Hematopoietic multipotent progenitor cell treated with erythropoietin and hydrocortisone succinate and interleukin-3 and kit ligand, for 15 days (in vitro differentiated cells): ENCODE measurements at regions not wholly inside any gene's neighbourhood (a gene's known extent, or its start where the extent isn't known, plus 50 kb on each side); places are given as distances from the start of the nearest gene placed in this dataset.
"Not testable (repeated sequence)": the region's sequence is repeated elsewhere in the genome, so short reads cannot be mapped to it uniquely, and the experiment has no call there.

Experiments
- DNase-seq: peaks from one replicate; pipeline ENCODE4 v3.0.0-alpha.2; 2015; ENCODE audit warnings: low spot score

GRCh38 chr2:7724336-7724735 is 807.1 kb downstream of the RNF144A start:
- DNase-seq: no peak

GRCh38 chr2:7725171-7725849 is 808.1 kb downstream of the RNF144A start:
- DNase-seq: no peak

- no peak for DNase-seq
Observed at GRCh38 chr2:7725850-7726242, 808.6 kb downstream of the RNF144A start.

- DNase-seq: no peak
Observed at GRCh38 chr2:7726989-7727388, 809.8 kb downstream of the RNF144A start.

GRCh38 chr2:7728388-7728787 is 811.2 kb downstream of the RNF144A start:
- no peak for DNase-seq

GRCh38 chr2:7730449-7730848 is 813.2 kb downstream of the RNF144A start:
- DNase-seq: no peak

GRCh38 chr2:7730990-7731389 is 813.8 kb downstream of the RNF144A start:
- no peak for DNase-seq

GRCh38 chr2:7732497-7732896 is 815.3 kb downstream of the RNF144A start:
- DNase-seq: no peak

- DNase-seq: no peak
Observed at GRCh38 chr2:7736646-7737305, 819.6 kb downstream of the RNF144A start.

GRCh38 chr2:7738596-7738995 is 821.4 kb downstream of the RNF144A start:
- DNase-seq: no peak

- no peak for DNase-seq
Observed at GRCh38 chr2:7740114-7740513, 822.9 kb downstream of the RNF144A start.

GRCh38 chr2:7742301-7742700 is 825.1 kb downstream of the RNF144A start:
- no peak for DNase-seq

GRCh38 chr2:7744827-7745226 is 827.6 kb downstream of the RNF144A start:
- no peak for DNase-seq

GRCh38 chr2:7745369-7745768 is 828.2 kb downstream of the RNF144A start:
- no peak for DNase-seq

GRCh38 chr2:7748717-7749415 is 831.7 kb downstream of the RNF144A start:
- no peak for DNase-seq

- no peak for DNase-seq
Observed at GRCh38 chr2:7749895-7750559, 832.8 kb downstream of the RNF144A start.

GRCh38 chr2:7752291-7752690 is 835.1 kb downstream of the RNF144A start:
- no peak for DNase-seq

- DNase-seq: no peak
Observed at GRCh38 chr2:7753777-7754176, 836.6 kb downstream of the RNF144A start.

- DNase-seq: no peak
Observed at GRCh38 chr2:7755879-7756278, 838.7 kb downstream of the RNF144A start.

- DNase-seq: no peak
Observed at GRCh38 chr2:7758073-7758759, 841.0 kb downstream of the RNF144A start.

- no peak for DNase-seq
Observed at GRCh38 chr2:7759898-7760297, 842.7 kb downstream of the RNF144A start.

- not testable (repeated sequence) for DNase-seq
Observed at GRCh38 chr2:7763418-7763817, 846.2 kb downstream of the RNF144A start.
